A549 (cell line): ENCODE measurements at regions not wholly inside any gene's neighbourhood (a gene's known extent, or its start where the extent isn't known, plus 50 kb on each side); places are given as distances from the start of the nearest gene placed in this dataset.

Source experiments
- ATAC-seq, 2 experiments: fragments of 200-7000 bp in 1 of 2; fragments of >200 bp in 1 of 2; cut with Nextera tagmentation in 1 of 2; cut with Tn5 transposase in 1 of 2; 3 replicates each; pipeline versions ENCODE4 v1.8.0 to v1.9.1; 2018 to 2020; ENCODE audit warnings: mild to moderate bottlenecking in 1 of 2, moderate library complexity in 1 of 2
- CTCF ChIA-PET: fragments of 300-600 bp; sonication (Branson Sonifier 250); formaldehyde crosslinking; extraction: SDS; loops from one replicate; lab custom pipeline; 2021; ENCODE audit warnings: antibody characterized with exemption, inconsistent platforms; lab: Yijun Ruan, JAX
- POLR2A ChIA-PET: fragments of 350-600 bp; formaldehyde crosslinking; extraction: SDS; loops from one replicate; lab custom pipeline; 2021; ENCODE audit warnings: antibody characterized with exemption, inconsistent platforms; lab: Yijun Ruan, JAX
- DNase-seq, 2 experiments: peaks; one replicate each; pipeline versions ENCODE4 v3.0.0 to v3.0.0-alpha.2; 2011 to 2016; ENCODE audit warnings: low read depth in 1 of 2, low spot score in 1 of 2
- FAIRE-seq: peaks from 2 replicates; lab custom pipeline; 2011; peaks lifted over from hg19 to GRCh38; lab: Jason Lieb, UNC
- H3K27ac ChIP-seq, 2 experiments: fragments of >200 bp; sonication (Bioruptor Twin); formaldehyde crosslinking; 3 replicates each; pipeline ENCODE4 v1.5.1; 2016 to 2017
- H3K4me1 ChIP-seq: fragments of >200 bp; sonication (Bioruptor Twin); formaldehyde crosslinking; 3 replicates; pipeline ENCODE4 v1.6.1; 2016
- H3K4me2 ChIP-seq: fragments of >200 bp; sonication (Bioruptor Twin); formaldehyde crosslinking; 3 replicates; pipeline ENCODE4 v1.6.1; 2016
- H3K4me3 ChIP-seq: fragments of >200 bp; sonication (Bioruptor Twin); formaldehyde crosslinking; 3 replicates; pipeline ENCODE4 v1.5.1; 2016
- H3K9me3 ChIP-seq: fragments of >200 bp; sonication (Bioruptor Twin); formaldehyde crosslinking; 3 replicates; pipeline ENCODE4 v1.6.1; 2016
- CHD4 ChIP-seq: fragments of 200-600 bp; sonication (generic); IDR thresholded peaks from 2 replicates; pipeline ENCODE4 v1.6.1; 2016; ENCODE audit warnings: antibody characterized with exemption, mild to moderate bottlenecking, borderline replicate concordance
- ESRRA ChIP-seq: fragments of 150-350 bp; IDR thresholded peaks from 2 replicates; pipeline ENCODE4 v1.6.1; 2014; ENCODE audit warnings: mild to moderate bottlenecking, low read length, borderline replicate concordance
- FOXS1 ChIP-seq: fragments of 250-450 bp; sonication (Bioruptor Pico); IDR thresholded peaks from 2 replicates; pipeline ENCODE4 v1.5.0; 2020; ENCODE audit warnings: mild to moderate bottlenecking, moderate library complexity
- HDAC2 ChIP-seq: fragments of 200-600 bp; sonication (generic); IDR thresholded peaks from 2 replicates; pipeline ENCODE4 v1.6.1; 2016
- HEYL ChIP-seq: fragments of 250-450 bp; sonication (Bioruptor Pico); IDR thresholded peaks from 2 replicates; pipeline ENCODE4 v1.8.0; 2021; ENCODE audit warnings: mild to moderate bottlenecking, moderate library complexity
- HOXB5 ChIP-seq: fragments of 250-450 bp; sonication (Bioruptor Pico); IDR thresholded peaks from 2 replicates; pipeline ENCODE4 v1.5.0; 2020; ENCODE audit warnings: mild to moderate bottlenecking, moderate library complexity
- JUN ChIP-seq, 2 experiments: fragments of >200 bp; sonication (Bioruptor Twin); formaldehyde crosslinking; IDR thresholded peaks; 2 replicates in 1 of 2; 3 replicates in 1 of 2; pipeline ENCODE4 v1.6.1; 2016 to 2017
- JUNB ChIP-seq: fragments of >200 bp; sonication (Bioruptor Twin); formaldehyde crosslinking; IDR thresholded peaks from 2 replicates; pipeline ENCODE4 v1.6.1; 2016
- KDM5A ChIP-seq: fragments of 200-600 bp; sonication (generic); IDR thresholded peaks from 2 replicates; pipeline ENCODE4 v1.6.1; 2016; ENCODE audit warnings: antibody characterized with exemption, mild to moderate bottlenecking
- MAFK ChIP-seq: fragments of 450-650 bp; IDR thresholded peaks from 2 replicates; pipeline ENCODE4 v1.6.1; 2014; ENCODE audit not compliant: partially characterized antibody
- MAZ ChIP-seq: fragments of 150-350 bp; IDR thresholded peaks from 2 replicates; pipeline ENCODE4 v1.6.1; 2014; ENCODE audit warnings: antibody characterized with exemption, low read depth, low read length, borderline replicate concordance
- NR3C1 ChIP-seq: fragments of >200 bp; sonication (Bioruptor Twin); formaldehyde crosslinking; IDR thresholded peaks from 3 replicates; pipeline ENCODE4 v1.6.1; 2017
- PHF8 ChIP-seq: fragments of 200-600 bp; sonication (generic); IDR thresholded peaks from 2 replicates; pipeline ENCODE4 v1.6.1; 2016; ENCODE audit warnings: low read depth, mild to moderate bottlenecking, antibody characterized with exemption, moderate library complexity, borderline replicate concordance
- RNF2 ChIP-seq: fragments of 200-600 bp; sonication (generic); IDR thresholded peaks from 2 replicates; pipeline ENCODE4 v1.6.1; 2016; ENCODE audit warnings: low read depth, mild to moderate bottlenecking, antibody characterized with exemption, moderate library complexity, borderline replicate concordance
- SREBF2 ChIP-seq: fragments of 450-650 bp; IDR thresholded peaks from 2 replicates; pipeline ENCODE4 v1.6.1; 2014; ENCODE audit warnings: mild to moderate bottlenecking, moderate library complexity
- TP53 ChIP-seq: fragments of 250-450 bp; sonication (Bioruptor Pico); IDR thresholded peaks from 2 replicates; pipeline ENCODE4 v1.5.0; 2021; ENCODE audit warnings: mild to moderate bottlenecking, moderate library complexity
- ZC3H11A ChIP-seq: fragments of 450-650 bp; IDR thresholded peaks from 2 replicates; pipeline ENCODE4 v1.6.1; 2014; ENCODE audit warnings: antibody characterized with exemption, mild to moderate bottlenecking
- ZFP36 ChIP-seq: fragments of 450-650 bp; IDR thresholded peaks from 2 replicates; pipeline ENCODE4 v1.6.1; 2014; ENCODE audit warnings: borderline replicate concordance; ENCODE audit not compliant: partially characterized antibody
- WGBS: methylation state at CpG from one replicate; pipeline ENCODE4 v1.1.6; 2017; ENCODE audit errors: missing lambda C conversion rate; 5-methylcytosine and 5-hydroxymethylcytosine counted together
- TF ChIP-seq, protein P1 (sequence below): fragments of >200 bp; sonication (Bioruptor Twin); formaldehyde crosslinking; IDR thresholded peaks from 3 replicates; pipeline ENCODE4 v1.5.1; 2016
- TF ChIP-seq, protein P2 (sequence below): fragments of 200-600 bp; sonication (generic); IDR thresholded peaks from 2 replicates; pipeline ENCODE4 v1.6.1; 2016; ENCODE audit warnings: antibody characterized with exemption, mild to moderate bottlenecking, moderate library complexity
- TF ChIP-seq, protein P3 (sequence below): fragments of 250-450 bp; sonication (Bioruptor Pico); IDR thresholded peaks from 2 replicates; pipeline ENCODE4 v1.5.0; 2021; ENCODE audit warnings: mild to moderate bottlenecking, moderate library complexity, borderline replicate concordance
- TF ChIP-seq, protein P4 (sequence below): fragments of 250-450 bp; sonication (Bioruptor Pico); IDR thresholded peaks from 2 replicates; pipeline ENCODE4 v1.5.0; 2020; ENCODE audit warnings: low read depth, mild to moderate bottlenecking, moderate library complexity
- TF ChIP-seq, protein P5 (sequence below): fragments of >200 bp; sonication (Bioruptor Twin); formaldehyde crosslinking; IDR thresholded peaks from 2 replicates; pipeline ENCODE4 v1.6.1; 2016

DNA sequence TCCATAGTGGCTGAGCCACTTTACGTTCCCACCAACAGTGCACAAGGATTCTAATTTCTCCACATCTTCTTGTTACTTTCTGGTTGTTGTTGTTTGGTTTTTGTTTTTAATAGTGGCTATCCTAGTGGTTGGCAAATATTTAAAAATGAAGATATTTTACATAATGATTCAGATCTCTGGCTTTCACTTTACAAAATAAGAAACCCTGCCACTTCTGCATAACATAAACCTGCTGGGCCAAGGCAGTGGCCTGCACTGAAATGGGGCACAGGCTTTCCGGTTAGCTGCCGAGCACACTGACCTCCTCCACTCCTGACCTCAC is 320.4 kb downstream of the RPS6KC1 start:
- ChIA-PET CTCF (interaction anchor here (3.6 kb wide), 1 partner anchor 752 kb away, joined by 24 read pairs; no protein-coding TSS in a partner anchor), POLR2A (no interaction called here)
- H3K4me3 ChIP-seq, result no peak overlapping the region
- 92% methylated on average over 3 of the region's 3 CpGs for WGBS
- H3K4me2 ChIP-seq, result no peak overlapping the region
- no peaks in the 10 kb centered on the region for H3K4me1 ChIP-seq
- no peak overlapping the region for H3K27ac ChIP-seq
- FAIRE-seq (no peak), ATAC-seq (no peak), DNase-seq (no peak)
- H3K9me3 ChIP-seq, result no peaks in the 10 kb centered on the region
- TF ChIP-seq, protein P1, sequence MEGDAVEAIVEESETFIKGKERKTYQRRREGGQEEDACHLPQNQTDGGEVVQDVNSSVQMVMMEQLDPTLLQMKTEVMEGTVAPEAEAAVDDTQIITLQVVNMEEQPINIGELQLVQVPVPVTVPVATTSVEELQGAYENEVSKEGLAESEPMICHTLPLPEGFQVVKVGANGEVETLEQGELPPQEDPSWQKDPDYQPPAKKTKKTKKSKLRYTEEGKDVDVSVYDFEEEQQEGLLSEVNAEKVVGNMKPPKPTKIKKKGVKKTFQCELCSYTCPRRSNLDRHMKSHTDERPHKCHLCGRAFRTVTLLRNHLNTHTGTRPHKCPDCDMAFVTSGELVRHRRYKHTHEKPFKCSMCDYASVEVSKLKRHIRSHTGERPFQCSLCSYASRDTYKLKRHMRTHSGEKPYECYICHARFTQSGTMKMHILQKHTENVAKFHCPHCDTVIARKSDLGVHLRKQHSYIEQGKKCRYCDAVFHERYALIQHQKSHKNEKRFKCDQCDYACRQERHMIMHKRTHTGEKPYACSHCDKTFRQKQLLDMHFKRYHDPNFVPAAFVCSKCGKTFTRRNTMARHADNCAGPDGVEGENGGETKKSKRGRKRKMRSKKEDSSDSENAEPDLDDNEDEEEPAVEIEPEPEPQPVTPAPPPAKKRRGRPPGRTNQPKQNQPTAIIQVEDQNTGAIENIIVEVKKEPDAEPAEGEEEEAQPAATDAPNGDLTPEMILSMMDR, result no peak
- no peak for TF ChIP-seq HOXB5 (CRISPR knock-in tag)
- no peak for TF ChIP-seq HEYL (CRISPR knock-in tag)
- TF ChIP-seq, protein P2, sequence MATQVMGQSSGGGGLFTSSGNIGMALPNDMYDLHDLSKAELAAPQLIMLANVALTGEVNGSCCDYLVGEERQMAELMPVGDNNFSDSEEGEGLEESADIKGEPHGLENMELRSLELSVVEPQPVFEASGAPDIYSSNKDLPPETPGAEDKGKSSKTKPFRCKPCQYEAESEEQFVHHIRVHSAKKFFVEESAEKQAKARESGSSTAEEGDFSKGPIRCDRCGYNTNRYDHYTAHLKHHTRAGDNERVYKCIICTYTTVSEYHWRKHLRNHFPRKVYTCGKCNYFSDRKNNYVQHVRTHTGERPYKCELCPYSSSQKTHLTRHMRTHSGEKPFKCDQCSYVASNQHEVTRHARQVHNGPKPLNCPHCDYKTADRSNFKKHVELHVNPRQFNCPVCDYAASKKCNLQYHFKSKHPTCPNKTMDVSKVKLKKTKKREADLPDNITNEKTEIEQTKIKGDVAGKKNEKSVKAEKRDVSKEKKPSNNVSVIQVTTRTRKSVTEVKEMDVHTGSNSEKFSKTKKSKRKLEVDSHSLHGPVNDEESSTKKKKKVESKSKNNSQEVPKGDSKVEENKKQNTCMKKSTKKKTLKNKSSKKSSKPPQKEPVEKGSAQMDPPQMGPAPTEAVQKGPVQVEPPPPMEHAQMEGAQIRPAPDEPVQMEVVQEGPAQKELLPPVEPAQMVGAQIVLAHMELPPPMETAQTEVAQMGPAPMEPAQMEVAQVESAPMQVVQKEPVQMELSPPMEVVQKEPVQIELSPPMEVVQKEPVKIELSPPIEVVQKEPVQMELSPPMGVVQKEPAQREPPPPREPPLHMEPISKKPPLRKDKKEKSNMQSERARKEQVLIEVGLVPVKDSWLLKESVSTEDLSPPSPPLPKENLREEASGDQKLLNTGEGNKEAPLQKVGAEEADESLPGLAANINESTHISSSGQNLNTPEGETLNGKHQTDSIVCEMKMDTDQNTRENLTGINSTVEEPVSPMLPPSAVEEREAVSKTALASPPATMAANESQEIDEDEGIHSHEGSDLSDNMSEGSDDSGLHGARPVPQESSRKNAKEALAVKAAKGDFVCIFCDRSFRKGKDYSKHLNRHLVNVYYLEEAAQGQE, result no peak
- TF ChIP-seq, protein P3, sequence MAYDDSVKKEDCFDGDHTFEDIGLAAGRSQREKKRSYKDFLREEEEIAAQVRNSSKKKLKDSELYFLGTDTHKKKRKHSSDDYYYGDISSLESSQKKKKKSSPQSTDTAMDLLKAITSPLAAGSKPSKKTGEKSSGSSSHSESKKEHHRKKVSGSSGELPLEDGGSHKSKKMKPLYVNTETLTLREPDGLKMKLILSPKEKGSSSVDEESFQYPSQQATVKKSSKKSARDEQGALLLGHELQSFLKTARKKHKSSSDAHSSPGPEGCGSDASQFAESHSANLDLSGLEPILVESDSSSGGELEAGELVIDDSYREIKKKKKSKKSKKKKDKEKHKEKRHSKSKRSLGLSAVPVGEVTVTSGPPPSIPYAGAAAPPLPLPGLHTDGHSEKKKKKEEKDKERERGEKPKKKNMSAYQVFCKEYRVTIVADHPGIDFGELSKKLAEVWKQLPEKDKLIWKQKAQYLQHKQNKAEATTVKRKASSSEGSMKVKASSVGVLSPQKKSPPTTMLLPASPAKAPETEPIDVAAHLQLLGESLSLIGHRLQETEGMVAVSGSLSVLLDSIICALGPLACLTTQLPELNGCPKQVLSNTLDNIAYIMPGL (CRISPR knock-in tag), result no peak
- no peak for TF ChIP-seq ESRRA
- TF ChIP-seq PHF8, result no peak
- no peak for TF ChIP-seq FOXS1 (CRISPR knock-in tag)
- TF ChIP-seq, protein P4, sequence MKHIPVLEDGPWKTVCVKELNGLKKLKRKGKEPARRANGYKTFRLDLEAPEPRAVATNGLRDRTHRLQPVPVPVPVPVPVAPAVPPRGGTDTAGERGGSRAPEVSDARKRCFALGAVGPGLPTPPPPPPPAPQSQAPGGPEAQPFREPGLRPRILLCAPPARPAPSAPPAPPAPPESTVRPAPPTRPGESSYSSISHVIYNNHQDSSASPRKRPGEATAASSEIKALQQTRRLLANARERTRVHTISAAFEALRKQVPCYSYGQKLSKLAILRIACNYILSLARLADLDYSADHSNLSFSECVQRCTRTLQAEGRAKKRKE (CRISPR knock-in tag), result no peak
- TF ChIP-seq CHD4, result no peak
- TF ChIP-seq, protein P5, sequence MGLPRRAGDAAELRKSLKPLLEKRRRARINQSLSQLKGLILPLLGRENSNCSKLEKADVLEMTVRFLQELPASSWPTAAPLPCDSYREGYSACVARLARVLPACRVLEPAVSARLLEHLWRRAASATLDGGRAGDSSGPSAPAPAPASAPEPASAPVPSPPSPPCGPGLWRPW, result no peak

DNA sequence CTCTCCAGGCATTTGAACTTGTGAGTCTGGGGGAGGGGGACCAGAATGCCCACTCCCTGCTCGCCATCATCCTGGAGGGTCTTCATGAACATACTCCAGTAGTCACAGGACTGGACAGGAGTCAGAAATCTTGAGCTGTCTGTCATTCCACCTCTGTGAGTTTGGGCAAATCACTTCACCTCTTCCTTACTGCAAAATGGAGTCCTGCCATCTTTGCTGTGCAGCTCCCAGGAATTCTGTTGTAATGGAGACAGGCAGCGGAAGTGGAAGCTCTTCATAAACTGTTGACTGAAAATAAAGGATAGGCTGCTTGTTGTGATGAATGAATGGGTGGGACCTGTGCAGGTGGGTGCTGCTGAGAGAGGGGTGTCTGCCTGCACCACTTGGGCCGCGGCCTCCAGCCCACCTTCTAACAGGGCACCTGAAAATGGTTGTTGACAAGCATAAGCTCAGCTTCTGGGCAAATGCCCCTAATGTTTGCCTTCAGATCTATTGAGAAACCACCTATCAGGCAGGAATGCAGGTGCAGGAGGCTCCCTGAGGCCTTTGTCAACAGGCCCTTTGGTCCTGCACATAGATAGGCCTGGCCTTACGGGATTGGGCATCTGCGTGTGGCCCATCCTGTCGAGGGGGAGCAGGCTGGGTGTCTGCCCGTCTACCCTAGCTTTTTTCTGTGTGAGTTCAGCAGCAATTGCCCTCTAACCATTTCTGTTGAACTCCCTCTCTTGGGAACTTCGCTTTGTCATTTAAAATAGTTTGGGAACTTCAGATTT is 321.0 kb downstream of the RPS6KC1 start:
- ATAC-seq (no peak), DNase-seq (no peak), FAIRE-seq (no peak)
- H3K9me3 ChIP-seq, result no peaks in the 10 kb centered on the region
- H3K4me3 ChIP-seq, result no peak overlapping the region
- WGBS, result 55% methylated on average over 9 of the region's 9 CpGs
- no peak overlapping the region for H3K27ac ChIP-seq
- POLR2A ChIA-PET, result no interaction called here
- CTCF ChIA-PET, result interaction anchor here (0.6 to 3.6 kb wide), 5 partner anchors 10 to 974 kb away, joined by 3 to 24 read pairs (median 4); no protein-coding TSS in a partner anchor
- H3K4me2 ChIP-seq, result no peak overlapping the region
- no peaks in the 10 kb centered on the region for H3K4me1 ChIP-seq
- TF ChIP-seq ZFP36 (no peak), JUNB (no peak), MAZ (no peak), TP53 (no peak), ZC3H11A (no peak), KDM5A (no peak), NR3C1 (no peak), CHD4 (no peak), JUN (IDR thresholded peaks at IDR 0.05) (no peak), SREBF2 (no peak), MAFK (no peak), RNF2 (no peak), HDAC2 (no peak)
- TF ChIP-seq, protein P2, result no peak
